Fibroblast of lung (primary cell): ENCODE measurements at regions not wholly inside any gene's neighbourhood (a gene's known extent, or its start where the extent isn't known, plus 50 kb on each side); places are given as distances from the start of the nearest gene placed in this dataset.

Experiments
- EZH2 ChIP-seq: IDR thresholded peaks from 2 replicates; pipeline ENCODE4 v1.5.1; 2012; ENCODE audit warnings: low read length, control low read depth, mild to moderate bottlenecking; ENCODE audit errors: missing control alignments
- TF ChIP-seq, protein P1 (sequence below), 2 donors: IDR thresholded peaks in 1 of 2; conservative IDR thresholded peaks in 1 of 2; 1 replicate in 1 of 2; 2 replicates in 1 of 2; pipeline ENCODE4 v1.5.1; 2011 to 2012; ENCODE audit warnings: low read length in 2 of 2, control low read depth in 1 of 2, inconsistent platforms in 1 of 2, low read depth in 1 of 2, mild to moderate bottlenecking in 1 of 2

DNA sequence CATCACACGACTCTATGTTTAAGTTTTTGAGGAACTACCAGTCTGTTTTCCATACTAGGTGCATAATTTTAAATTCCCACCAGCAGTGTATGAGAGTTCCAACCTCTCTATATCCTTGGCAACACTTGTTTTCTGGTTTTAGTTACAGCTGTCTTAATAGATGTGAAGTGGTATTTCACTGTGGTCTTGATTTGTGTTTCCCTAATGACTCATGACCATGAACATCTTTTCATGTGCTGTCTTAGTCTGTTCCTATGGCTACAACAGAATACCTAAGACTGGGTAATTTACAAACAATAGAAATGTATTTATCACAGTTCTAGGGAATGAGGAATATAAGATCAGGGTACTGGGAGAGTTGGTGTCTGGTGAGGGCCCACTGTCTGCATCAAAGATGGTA lies 51.5 kb upstream of the GPR78 start:
- TF ChIP-seq, protein P1, sequence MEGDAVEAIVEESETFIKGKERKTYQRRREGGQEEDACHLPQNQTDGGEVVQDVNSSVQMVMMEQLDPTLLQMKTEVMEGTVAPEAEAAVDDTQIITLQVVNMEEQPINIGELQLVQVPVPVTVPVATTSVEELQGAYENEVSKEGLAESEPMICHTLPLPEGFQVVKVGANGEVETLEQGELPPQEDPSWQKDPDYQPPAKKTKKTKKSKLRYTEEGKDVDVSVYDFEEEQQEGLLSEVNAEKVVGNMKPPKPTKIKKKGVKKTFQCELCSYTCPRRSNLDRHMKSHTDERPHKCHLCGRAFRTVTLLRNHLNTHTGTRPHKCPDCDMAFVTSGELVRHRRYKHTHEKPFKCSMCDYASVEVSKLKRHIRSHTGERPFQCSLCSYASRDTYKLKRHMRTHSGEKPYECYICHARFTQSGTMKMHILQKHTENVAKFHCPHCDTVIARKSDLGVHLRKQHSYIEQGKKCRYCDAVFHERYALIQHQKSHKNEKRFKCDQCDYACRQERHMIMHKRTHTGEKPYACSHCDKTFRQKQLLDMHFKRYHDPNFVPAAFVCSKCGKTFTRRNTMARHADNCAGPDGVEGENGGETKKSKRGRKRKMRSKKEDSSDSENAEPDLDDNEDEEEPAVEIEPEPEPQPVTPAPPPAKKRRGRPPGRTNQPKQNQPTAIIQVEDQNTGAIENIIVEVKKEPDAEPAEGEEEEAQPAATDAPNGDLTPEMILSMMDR (conservative IDR thresholded peaks at IDR 0.05 in 1 of 2, IDR thresholded peaks at IDR 0.05 in 1 of 2; ENCODE audit: low read depth in 1 of 2, low read length in 2 of 2): no peak
- no peak for TF ChIP-seq EZH2
